ENCODE measurements at regions not wholly inside any gene's neighbourhood (a gene's known extent, or its start where the extent isn't known, plus 50 kb on each side); places are given as distances from the start of the nearest gene placed in this dataset.

- no peak for TF ChIP-seq USF1 (CRISPR knock-in tag; IDR thresholded peaks at IDR 0.05)
Measured at GRCh38 chr12:24696800-24697199, 252.1 kb downstream of the BCAT1 start (continued).

GRCh38 chr12:24695657-24696329, 253.1 kb downstream of the BCAT1 start:
- H3K36me3 Mint-ChIP-seq, result peaks cover 6% of the 10 kb centered on the region
- H3K27ac Mint-ChIP-seq, result no peak overlapping the region
- DNase-seq (ENCODE audit: low spot score) (no peak), ATAC-seq (peak; percentile 26; the same call in 1 of the 2 replicates)
- H3K4me1 Mint-ChIP-seq, result peaks cover 30% of the 10 kb centered on the region
- ChIA-PET CTCF (no interaction called here), POLR2A (no interaction called here)
- peaks cover 9% of the 10 kb centered on the region for H3K9me3 Mint-ChIP-seq
- TF ChIP-seq NFYB (CRISPR knock-in tag; conservative IDR thresholded peaks at IDR 0.05; ENCODE audit: low read depth) (no peak), NR2C2 (CRISPR knock-in tag; IDR thresholded peaks at IDR 0.05) (no peak), NFE2L1 (CRISPR knock-in tag; IDR thresholded peaks at IDR 0.05) (no peak), ELF4 (CRISPR knock-in tag; IDR thresholded peaks at IDR 0.05; ENCODE audit: low read depth) (no peak), ZNF512 (CRISPR knock-in tag; IDR thresholded peaks at IDR 0.05; ENCODE audit: borderline replicate concordance) (no peak), SP1 (CRISPR knock-in tag; conservative IDR thresholded peaks at IDR 0.05) (no peak), CDX4 (CRISPR knock-in tag; IDR thresholded peaks at IDR 0.05; ENCODE audit: borderline replicate concordance) (no peak), KAT7 (CRISPR knock-in tag; IDR thresholded peaks at IDR 0.05; ENCODE audit: borderline replicate concordance) (no peak), CREM (CRISPR knock-in tag; IDR thresholded peaks at IDR 0.05) (no peak), ZNF121 (CRISPR knock-in tag; IDR thresholded peaks at IDR 0.05) (no peak)
- TF ChIP-seq, protein P1, sequence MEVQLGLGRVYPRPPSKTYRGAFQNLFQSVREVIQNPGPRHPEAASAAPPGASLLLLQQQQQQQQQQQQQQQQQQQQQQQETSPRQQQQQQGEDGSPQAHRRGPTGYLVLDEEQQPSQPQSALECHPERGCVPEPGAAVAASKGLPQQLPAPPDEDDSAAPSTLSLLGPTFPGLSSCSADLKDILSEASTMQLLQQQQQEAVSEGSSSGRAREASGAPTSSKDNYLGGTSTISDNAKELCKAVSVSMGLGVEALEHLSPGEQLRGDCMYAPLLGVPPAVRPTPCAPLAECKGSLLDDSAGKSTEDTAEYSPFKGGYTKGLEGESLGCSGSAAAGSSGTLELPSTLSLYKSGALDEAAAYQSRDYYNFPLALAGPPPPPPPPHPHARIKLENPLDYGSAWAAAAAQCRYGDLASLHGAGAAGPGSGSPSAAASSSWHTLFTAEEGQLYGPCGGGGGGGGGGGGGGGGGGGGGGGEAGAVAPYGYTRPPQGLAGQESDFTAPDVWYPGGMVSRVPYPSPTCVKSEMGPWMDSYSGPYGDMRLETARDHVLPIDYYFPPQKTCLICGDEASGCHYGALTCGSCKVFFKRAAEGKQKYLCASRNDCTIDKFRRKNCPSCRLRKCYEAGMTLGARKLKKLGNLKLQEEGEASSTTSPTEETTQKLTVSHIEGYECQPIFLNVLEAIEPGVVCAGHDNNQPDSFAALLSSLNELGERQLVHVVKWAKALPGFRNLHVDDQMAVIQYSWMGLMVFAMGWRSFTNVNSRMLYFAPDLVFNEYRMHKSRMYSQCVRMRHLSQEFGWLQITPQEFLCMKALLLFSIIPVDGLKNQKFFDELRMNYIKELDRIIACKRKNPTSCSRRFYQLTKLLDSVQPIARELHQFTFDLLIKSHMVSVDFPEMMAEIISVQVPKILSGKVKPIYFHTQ (CRISPR knock-in tag; IDR thresholded peaks at IDR 0.05), result no peak
- TF ChIP-seq, protein P2, sequence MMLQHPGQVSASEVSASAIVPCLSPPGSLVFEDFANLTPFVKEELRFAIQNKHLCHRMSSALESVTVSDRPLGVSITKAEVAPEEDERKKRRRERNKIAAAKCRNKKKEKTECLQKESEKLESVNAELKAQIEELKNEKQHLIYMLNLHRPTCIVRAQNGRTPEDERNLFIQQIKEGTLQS (CRISPR knock-in tag; conservative IDR thresholded peaks at IDR 0.05), result no peak
- TF ChIP-seq, protein P3, sequence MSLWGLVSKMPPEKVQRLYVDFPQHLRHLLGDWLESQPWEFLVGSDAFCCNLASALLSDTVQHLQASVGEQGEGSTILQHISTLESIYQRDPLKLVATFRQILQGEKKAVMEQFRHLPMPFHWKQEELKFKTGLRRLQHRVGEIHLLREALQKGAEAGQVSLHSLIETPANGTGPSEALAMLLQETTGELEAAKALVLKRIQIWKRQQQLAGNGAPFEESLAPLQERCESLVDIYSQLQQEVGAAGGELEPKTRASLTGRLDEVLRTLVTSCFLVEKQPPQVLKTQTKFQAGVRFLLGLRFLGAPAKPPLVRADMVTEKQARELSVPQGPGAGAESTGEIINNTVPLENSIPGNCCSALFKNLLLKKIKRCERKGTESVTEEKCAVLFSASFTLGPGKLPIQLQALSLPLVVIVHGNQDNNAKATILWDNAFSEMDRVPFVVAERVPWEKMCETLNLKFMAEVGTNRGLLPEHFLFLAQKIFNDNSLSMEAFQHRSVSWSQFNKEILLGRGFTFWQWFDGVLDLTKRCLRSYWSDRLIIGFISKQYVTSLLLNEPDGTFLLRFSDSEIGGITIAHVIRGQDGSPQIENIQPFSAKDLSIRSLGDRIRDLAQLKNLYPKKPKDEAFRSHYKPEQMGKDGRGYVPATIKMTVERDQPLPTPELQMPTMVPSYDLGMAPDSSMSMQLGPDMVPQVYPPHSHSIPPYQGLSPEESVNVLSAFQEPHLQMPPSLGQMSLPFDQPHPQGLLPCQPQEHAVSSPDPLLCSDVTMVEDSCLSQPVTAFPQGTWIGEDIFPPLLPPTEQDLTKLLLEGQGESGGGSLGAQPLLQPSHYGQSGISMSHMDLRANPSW (CRISPR knock-in tag; conservative IDR thresholded peaks at IDR 0.05; ENCODE audit: low read depth), result no peak
- TF ChIP-seq, protein P4, sequence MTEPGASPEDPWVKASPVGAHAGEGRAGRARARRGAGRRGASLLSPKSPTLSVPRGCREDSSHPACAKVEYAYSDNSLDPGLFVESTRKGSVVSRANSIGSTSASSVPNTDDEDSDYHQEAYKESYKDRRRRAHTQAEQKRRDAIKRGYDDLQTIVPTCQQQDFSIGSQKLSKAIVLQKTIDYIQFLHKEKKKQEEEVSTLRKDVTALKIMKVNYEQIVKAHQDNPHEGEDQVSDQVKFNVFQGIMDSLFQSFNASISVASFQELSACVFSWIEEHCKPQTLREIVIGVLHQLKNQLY (CRISPR knock-in tag; IDR thresholded peaks at IDR 0.05), result no peak
- TF ChIP-seq, protein P5, sequence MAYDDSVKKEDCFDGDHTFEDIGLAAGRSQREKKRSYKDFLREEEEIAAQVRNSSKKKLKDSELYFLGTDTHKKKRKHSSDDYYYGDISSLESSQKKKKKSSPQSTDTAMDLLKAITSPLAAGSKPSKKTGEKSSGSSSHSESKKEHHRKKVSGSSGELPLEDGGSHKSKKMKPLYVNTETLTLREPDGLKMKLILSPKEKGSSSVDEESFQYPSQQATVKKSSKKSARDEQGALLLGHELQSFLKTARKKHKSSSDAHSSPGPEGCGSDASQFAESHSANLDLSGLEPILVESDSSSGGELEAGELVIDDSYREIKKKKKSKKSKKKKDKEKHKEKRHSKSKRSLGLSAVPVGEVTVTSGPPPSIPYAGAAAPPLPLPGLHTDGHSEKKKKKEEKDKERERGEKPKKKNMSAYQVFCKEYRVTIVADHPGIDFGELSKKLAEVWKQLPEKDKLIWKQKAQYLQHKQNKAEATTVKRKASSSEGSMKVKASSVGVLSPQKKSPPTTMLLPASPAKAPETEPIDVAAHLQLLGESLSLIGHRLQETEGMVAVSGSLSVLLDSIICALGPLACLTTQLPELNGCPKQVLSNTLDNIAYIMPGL (CRISPR knock-in tag; IDR thresholded peaks at IDR 0.05), result no peak
- no peak overlapping the region for H3K4me3 Mint-ChIP-seq
- H3K27me3 Mint-ChIP-seq (ENCODE audit: low read depth), result no peaks in the 10 kb centered on the region

Measured in WTC11 (cell line).